Right ventricle myocardium superior (tissue), 1 donor: ENCODE measurements at regions not wholly inside any gene's neighbourhood (a gene's known extent, or its start where the extent isn't known, plus 50 kb on each side); places are given as distances from the start of the nearest gene placed in this dataset.
A peak's percentile ranks its signal among the peaks of the same experiment; 100 is the strongest.
"Not testable (repeated sequence)": the region's sequence is repeated elsewhere in the genome, so short reads cannot be mapped to it uniquely, and the experiment has no call there.

Experiments used
- ATAC-seq: fragments of 200-7000 bp; cut with Tn5 transposase; one replicate; pipeline ENCODE4 v1.9.1; 2020; ENCODE audit warnings: mild to moderate bottlenecking; ENCODE audit not compliant: poor library complexity
- DNase-seq: peaks from one replicate; pipeline ENCODE4 v3.0.0-alpha.2; 2020
- intact Hi-C: fragments of 100-400 bp; cut with DNase I; formaldehyde crosslinking; loops from one replicate; pipeline ENCODE4 v1.11.2; 2022
- donor health status: DM: no; HTN: yes; CAD: no; lungs with severe emphysema.

GRCh38 chr2:87431051-87431450 lies 316.8 kb upstream of the PLGLB2 start:
- intact Hi-C loops, ATAC-seq: not testable (repeated sequence)

GRCh38 chr2:87432711-87433453 lies 315.0 kb upstream of the PLGLB2 start:
- ATAC-seq, DNase-seq, intact Hi-C loops: not testable (repeated sequence)

More at GRCh38 chr2:87431051-87431450, 316.8 kb upstream of the PLGLB2 start:
- DNase-seq = not testable (repeated sequence)

- intact Hi-C loops, DNase-seq, ATAC-seq: not testable (repeated sequence)
Measured at GRCh38 chr2:87436007-87436406, 311.9 kb upstream of the PLGLB2 start.

DNA sequence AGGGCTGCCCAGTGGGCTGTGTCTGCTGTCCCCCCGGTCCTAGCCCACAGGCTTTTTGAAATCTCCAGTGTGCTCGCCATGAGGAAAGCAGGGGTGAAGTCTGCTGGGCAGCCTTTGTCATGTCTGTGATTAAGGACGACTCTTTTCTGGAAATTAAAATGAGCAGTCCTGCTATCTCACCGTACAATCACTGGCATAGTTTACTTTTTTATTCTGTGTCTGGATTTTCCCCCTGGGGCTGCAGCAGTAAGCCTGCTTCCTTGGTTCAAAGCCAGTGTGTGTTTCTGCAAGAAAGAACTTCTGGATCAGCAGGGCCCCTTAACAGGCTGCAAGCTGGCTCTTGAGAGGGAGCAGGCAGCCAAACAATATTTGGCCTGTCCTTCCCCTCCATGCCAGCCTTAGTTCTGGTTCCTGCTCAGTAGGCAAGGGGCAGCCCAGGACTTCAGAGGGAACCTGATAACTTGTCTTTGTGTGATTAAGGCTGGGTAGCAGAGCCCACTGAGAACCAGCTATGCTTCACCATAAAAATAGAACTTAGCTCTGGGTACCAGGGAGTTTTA lies 310.1 kb upstream of the PLGLB2 start:
- ATAC-seq = peak; percentile 79
- intact Hi-C loops, DNase-seq: not testable (repeated sequence)

DNA sequence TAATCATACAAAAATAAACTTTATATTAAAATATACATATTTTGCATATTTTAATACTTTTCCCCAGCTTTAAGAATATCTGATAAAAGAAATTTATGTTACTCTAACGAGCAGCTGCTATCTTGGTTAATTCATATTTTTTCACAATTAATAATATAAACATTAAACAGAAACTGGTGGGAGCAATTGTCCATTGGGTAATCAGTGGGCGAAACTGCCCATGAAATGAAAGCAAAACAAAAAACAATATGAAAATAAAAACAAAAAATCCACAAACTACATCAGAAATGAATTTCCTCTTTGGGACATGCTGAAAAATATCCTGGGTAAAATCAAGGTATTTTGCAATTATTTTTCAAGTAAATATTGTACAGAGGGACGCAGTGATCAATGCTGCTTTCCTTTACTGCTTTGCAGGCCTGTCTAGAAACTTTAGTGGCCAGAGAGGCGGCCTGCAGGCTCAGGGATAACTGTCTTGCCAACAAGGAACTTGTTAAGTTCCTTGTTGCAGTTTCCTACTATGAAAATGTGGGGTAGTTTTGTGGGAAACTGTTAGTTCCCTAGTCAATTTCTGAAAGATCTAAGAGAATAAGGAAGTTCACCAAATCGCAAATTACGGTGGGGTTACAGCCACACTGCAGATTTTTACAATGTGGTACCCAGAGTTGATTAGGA lies 309.0 kb upstream of the PLGLB2 start:
- DNase-seq, intact Hi-C loops: not testable (repeated sequence)
- ATAC-seq = peak; percentile 40

GRCh38 chr2:87439617-87440204 lies 308.2 kb upstream of the PLGLB2 start:
- DNase-seq, ATAC-seq, intact Hi-C loops: not testable (repeated sequence)

- DNase-seq, ATAC-seq, intact Hi-C loops: not testable (repeated sequence)
Measured at GRCh38 chr2:87440650-87441049, 307.2 kb upstream of the PLGLB2 start.

DNA sequence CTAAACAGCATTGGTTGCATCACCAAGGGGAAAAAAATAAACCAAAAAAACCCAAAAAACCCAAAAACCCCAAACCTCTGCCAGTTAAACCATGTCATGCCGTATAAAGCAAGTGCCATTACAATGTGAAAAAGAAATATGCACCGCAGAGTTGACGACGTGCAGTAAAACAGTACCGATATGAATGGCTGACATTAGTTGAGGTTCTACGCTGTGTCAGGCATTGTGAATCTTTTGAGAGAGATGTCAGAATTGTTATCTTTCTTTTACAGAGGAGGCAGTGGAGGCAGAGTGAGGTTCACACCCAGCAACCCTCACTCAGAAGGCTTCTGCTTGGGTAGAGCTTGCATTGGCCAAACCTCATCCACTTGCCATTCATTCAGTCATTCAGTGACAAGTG lies 306.5 kb upstream of the PLGLB2 start:
- intact Hi-C loops, DNase-seq, ATAC-seq: not testable (repeated sequence)

GRCh38 chr2:87442983-87443577 lies 304.8 kb upstream of the PLGLB2 start:
- ATAC-seq, intact Hi-C loops, DNase-seq: not testable (repeated sequence)

GRCh38 chr2:87444951-87445350 lies 302.9 kb upstream of the PLGLB2 start:
- intact Hi-C loops, ATAC-seq, DNase-seq: not testable (repeated sequence)

GRCh38 chr2:87445613-87446312 lies 302.1 kb upstream of the PLGLB2 start:
- intact Hi-C loops, ATAC-seq, DNase-seq: not testable (repeated sequence)

GRCh38 chr2:87446313-87446696 lies 301.6 kb upstream of the PLGLB2 start:
- intact Hi-C loops, ATAC-seq: not testable (repeated sequence)

DNA sequence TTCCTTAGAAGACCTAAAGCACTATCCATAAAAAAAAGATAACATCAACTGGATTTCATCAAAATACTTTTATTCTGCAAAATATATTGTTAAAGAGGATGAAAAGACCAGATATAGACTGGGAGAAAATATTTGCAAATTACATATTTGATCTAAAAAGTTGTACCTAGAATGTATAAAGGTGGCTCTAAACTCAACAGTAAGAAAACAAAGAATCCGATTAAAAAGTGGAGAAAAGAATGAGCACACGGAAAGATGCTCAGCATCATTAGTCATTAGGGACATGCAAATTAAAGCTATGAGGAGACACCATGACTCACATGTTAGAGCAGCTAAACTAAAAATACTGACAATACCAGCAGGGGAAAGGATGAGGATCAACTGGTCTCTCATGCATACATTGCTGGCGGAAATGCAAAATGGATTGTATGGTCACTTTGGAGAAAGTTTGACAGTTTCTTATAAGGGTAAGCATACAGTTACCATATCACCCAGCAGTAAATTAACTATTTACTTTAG lies 298.4 kb upstream of the PLGLB2 start:
- intact Hi-C loops, ATAC-seq, DNase-seq: not testable (repeated sequence)

More at GRCh38 chr2:87446313-87446696, 301.6 kb upstream of the PLGLB2 start:
- DNase-seq = not testable (repeated sequence)

DNA sequence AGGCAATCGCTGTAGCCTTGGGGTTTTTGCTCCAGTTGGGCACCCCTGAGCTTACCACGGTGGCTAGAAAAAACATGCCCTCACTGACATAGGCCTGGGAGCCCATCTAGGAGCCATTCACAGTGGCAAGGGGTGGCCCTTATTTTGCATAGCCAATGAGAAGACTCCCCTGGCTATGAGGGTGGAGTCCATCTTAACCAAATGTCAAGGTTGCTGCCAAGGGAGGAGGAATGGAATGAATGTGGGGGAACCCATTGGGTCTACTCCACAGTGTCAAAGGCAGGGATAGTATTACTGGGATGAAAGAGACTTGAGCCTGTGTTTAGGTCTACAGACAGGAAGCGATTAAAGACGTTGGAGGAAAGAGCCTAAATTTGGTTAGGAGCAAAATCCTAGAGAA lies 295.7 kb upstream of the PLGLB2 start:
- intact Hi-C loops, ATAC-seq, DNase-seq: not testable (repeated sequence)

DNA sequence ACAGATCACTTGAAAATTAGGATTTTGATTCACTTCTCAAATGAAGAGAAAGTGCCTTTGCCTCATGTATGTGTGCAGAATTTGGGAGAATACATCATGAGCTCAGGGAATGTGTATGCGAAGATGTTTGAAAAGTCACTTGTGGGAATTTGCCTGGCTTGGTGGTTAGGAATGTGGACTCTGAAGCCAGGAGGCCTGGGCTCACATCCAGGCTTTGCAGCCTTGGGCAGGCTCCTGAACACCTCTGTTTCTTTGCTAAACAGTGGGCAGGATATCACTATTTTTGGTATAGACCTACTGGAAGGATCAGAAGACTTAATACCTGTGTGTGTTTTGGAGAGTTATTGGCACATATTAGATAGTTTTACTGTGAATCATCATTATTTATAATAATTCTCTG lies 295.0 kb upstream of the PLGLB2 start:
- intact Hi-C loops, ATAC-seq: not testable (repeated sequence)
- DNase-seq = peak; percentile 62

DNA sequence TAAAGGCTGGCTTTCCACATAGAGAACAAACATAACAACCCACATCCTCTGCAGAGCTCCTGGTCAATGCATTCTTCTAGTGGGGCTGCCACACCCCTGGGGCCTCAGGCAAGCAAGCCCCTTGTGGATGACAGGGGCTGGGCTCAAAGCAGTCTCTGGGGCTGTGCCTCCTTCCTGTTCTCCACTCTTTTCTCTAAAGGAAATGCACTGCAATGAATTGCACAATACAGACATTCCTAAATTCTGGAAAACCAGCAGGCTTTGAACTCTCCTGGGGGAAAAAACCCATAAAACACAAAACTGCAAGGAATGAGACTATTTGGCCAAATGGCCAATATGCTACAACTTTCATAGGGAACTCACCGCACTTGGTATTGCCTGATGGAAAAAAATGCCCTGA lies 293.9 kb upstream of the PLGLB2 start:
- DNase-seq, intact Hi-C loops: not testable (repeated sequence)
- ATAC-seq = peak; percentile 45

DNA sequence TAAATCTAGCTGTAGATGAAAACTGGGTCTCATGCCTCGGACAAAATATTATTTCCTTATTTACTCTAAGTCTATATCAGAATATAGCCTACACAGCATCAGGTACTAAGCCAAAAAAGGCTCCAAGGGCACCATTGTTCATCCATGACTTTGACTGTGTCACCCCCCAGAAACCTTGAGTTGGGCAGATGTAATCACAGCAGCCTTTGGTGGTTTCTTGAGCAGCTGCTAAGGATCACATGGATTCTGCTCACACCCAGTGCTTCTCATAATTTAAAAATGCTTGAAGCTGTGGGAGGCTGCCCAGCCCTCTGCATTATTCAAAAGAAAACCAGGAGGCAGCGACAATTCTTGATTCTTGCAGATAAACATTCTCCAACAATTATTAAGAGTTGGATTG lies 293.5 kb upstream of the PLGLB2 start:
- DNase-seq, ATAC-seq, intact Hi-C loops: not testable (repeated sequence)
